HL-60 (cell line): ENCODE measurements at regions not wholly inside any gene's neighbourhood (a gene's known extent, or its start where the extent isn't known, plus 50 kb on each side); places are given as distances from the start of the nearest gene placed in this dataset.

Source experiments
- DNase-seq, 2 experiments: peaks; one replicate each; pipeline ENCODE4 v3.0.0-alpha.2; 2010 to 2020; ENCODE audit warnings: low read depth in 1 of 2, low spot score in 1 of 2
- H3K27ac ChIP-seq: fragments of 250-450 bp; sonication (Bioruptor Pico); replicated peaks from 2 replicates; pipeline ENCODE4 v1.5.1; 2020; ENCODE audit warnings: mild to moderate bottlenecking, moderate library complexity
- H3K27me3 ChIP-seq: fragments of 250-450 bp; sonication (Bioruptor Pico); 2 replicates; pipeline ENCODE4 v1.5.1; 2021; ENCODE audit warnings: mild to moderate bottlenecking, moderate library complexity; ENCODE audit not compliant: insufficient read depth, poor library complexity, severe bottlenecking
- H3K4me3 ChIP-seq: replicated peaks from 2 replicates; pipeline ENCODE4 v1.5.1; 2011; ENCODE audit warnings: mild to moderate bottlenecking, control low read depth, low read length; ENCODE audit not compliant: insufficient read depth
- CTCF ChIP-seq: IDR thresholded peaks from one replicate; pipeline ENCODE4 v1.5.1; 2011; ENCODE audit warnings: low read length, control low read depth, inconsistent platforms; ENCODE audit not compliant: insufficient read depth
- GABPA ChIP-seq: IDR thresholded peaks from 2 replicates; pipeline ENCODE4 v1.6.1; 2012; ENCODE audit warnings: low read depth
- POLR2AphosphoS5 ChIP-seq: IDR thresholded peaks from 2 replicates; pipeline ENCODE4 v1.6.1; 2012; ENCODE audit warnings: low read depth
- SPI1 ChIP-seq: IDR thresholded peaks from 2 replicates; pipeline ENCODE4 v1.6.1; 2012; ENCODE audit warnings: low read depth, mild to moderate bottlenecking, borderline replicate concordance
- TF ChIP-seq, protein P1 (sequence below): IDR thresholded peaks from 2 replicates; pipeline ENCODE4 v1.6.1; 2012; ENCODE audit warnings: low read depth; ENCODE audit not compliant: insufficient replicate concordance

DNA sequence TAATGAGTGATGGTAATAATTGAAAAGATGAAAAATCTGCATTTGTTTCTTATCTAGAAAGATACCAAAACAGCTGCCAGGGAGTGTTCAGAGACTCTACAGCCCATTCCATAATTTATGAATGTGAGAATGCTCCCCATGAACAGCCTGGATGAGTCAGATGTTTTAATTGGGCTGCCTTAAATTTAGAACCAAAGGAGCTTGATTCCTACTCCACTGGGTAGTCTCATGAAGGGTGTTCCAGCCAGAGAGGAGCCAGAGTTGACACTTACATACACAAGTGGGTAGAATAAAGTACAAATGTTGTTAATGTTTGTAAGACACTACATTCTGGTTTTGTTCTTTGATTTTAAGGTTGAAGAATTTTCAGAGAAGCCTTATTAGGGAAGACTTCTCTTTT lies 123.2 kb upstream of the PRNP start:
- DNase-seq = no peak
- Histone ChIP-seq H3K27me3 (no peaks in the 10 kb centered on the region), H3K27ac (no peak overlapping the region), H3K4me3 (no peak overlapping the region)
- no peak for TF ChIP-seq SPI1
- TF ChIP-seq, protein P1, sequence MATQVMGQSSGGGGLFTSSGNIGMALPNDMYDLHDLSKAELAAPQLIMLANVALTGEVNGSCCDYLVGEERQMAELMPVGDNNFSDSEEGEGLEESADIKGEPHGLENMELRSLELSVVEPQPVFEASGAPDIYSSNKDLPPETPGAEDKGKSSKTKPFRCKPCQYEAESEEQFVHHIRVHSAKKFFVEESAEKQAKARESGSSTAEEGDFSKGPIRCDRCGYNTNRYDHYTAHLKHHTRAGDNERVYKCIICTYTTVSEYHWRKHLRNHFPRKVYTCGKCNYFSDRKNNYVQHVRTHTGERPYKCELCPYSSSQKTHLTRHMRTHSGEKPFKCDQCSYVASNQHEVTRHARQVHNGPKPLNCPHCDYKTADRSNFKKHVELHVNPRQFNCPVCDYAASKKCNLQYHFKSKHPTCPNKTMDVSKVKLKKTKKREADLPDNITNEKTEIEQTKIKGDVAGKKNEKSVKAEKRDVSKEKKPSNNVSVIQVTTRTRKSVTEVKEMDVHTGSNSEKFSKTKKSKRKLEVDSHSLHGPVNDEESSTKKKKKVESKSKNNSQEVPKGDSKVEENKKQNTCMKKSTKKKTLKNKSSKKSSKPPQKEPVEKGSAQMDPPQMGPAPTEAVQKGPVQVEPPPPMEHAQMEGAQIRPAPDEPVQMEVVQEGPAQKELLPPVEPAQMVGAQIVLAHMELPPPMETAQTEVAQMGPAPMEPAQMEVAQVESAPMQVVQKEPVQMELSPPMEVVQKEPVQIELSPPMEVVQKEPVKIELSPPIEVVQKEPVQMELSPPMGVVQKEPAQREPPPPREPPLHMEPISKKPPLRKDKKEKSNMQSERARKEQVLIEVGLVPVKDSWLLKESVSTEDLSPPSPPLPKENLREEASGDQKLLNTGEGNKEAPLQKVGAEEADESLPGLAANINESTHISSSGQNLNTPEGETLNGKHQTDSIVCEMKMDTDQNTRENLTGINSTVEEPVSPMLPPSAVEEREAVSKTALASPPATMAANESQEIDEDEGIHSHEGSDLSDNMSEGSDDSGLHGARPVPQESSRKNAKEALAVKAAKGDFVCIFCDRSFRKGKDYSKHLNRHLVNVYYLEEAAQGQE = no peak
- TF ChIP-seq CTCF = no peak
- TF ChIP-seq GABPA = no peak
- no peak for TF ChIP-seq POLR2AphosphoS5

- TF ChIP-seq CTCF = no peak
- no peak for TF ChIP-seq GABPA
- TF ChIP-seq, protein P1 = no peak
- TF ChIP-seq SPI1 = no peak
- TF ChIP-seq POLR2AphosphoS5 = no peak
- H3K27me3 ChIP-seq = no peaks in the 10 kb centered on the region
- H3K4me3 ChIP-seq = no peak overlapping the region
- no peak overlapping the region for H3K27ac ChIP-seq
- DNase-seq = no peak
These were observed 125.6 kb upstream of the PRNP start for GRCh38 chr20:4560667-4561066.

- no peak overlapping the region for H3K27ac ChIP-seq
- H3K4me3 ChIP-seq = no peak overlapping the region
- no peaks in the 10 kb centered on the region for H3K27me3 ChIP-seq
- DNase-seq = no peak
- no peak for TF ChIP-seq GABPA
- no peak for TF ChIP-seq POLR2AphosphoS5
These were observed 126.3 kb upstream of the PRNP start for GRCh38 chr20:4559906-4560305.

DNA sequence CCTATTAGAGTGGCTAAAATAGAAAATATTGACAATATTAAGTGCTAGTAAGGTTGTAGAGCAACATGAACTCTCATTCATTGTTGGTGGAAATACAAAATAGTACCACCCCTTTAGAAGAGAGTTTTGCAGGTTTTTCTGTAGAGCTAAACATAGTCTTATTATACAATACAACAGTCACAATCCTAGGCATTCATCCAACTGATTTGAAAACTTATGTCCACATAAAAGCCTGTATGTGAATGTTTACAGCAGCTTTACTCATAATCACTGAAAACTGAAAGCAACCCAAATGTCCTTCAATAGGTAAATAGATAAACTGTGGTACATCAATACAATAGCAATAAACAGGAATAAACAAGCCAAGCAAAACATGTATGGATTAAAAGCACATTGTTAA lies 127.2 kb upstream of the PRNP start:
- Histone ChIP-seq H3K27me3 (no peaks in the 10 kb centered on the region), H3K4me3 (no peak overlapping the region), H3K27ac (no peak overlapping the region)
- DNase-seq = no peak
- TF ChIP-seq POLR2AphosphoS5 (no peak), SPI1 (no peak), CTCF (no peak), GABPA (no peak)
- TF ChIP-seq, protein P1 = no peak
